ENCODE measurements at regions not wholly inside any gene's neighbourhood (a gene's known extent, or its start where the extent isn't known, plus 50 kb on each side); places are given as distances from the start of the nearest gene placed in this dataset.

DNA sequence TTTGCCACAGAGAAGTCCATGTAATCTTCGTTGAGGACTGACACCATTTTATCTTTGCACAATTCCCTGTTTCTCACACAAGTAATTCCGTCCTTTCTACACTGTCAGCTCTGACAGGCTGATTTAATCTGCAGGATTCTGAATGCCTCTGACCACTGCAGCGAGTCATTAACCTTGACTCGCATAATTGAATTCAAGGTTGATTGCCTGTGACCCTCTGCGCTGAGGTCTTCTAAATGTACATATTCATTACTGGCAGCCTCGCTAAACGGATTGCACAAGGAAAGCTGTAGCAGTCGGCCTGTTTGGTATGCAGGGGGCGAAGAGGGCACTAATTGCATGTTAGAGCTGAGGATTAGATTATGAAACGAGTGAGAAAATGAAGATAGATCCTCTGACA is 147.8 kb downstream of the SHOX2 start:
- no peak for ATAC-seq
- no peak for FAIRE-seq
- intact Hi-C loops (cut with DNase I): no loop called here
- TF ChIP-seq, protein P1, sequence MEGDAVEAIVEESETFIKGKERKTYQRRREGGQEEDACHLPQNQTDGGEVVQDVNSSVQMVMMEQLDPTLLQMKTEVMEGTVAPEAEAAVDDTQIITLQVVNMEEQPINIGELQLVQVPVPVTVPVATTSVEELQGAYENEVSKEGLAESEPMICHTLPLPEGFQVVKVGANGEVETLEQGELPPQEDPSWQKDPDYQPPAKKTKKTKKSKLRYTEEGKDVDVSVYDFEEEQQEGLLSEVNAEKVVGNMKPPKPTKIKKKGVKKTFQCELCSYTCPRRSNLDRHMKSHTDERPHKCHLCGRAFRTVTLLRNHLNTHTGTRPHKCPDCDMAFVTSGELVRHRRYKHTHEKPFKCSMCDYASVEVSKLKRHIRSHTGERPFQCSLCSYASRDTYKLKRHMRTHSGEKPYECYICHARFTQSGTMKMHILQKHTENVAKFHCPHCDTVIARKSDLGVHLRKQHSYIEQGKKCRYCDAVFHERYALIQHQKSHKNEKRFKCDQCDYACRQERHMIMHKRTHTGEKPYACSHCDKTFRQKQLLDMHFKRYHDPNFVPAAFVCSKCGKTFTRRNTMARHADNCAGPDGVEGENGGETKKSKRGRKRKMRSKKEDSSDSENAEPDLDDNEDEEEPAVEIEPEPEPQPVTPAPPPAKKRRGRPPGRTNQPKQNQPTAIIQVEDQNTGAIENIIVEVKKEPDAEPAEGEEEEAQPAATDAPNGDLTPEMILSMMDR (IDR thresholded peaks at IDR 0.05): no peak
- H3K36me3 ChIP-seq: no peaks in the 10 kb centered on the region
- H3K27me3 ChIP-seq: no peaks in the 10 kb centered on the region
- WGBS, 2 donors: 11 to 18% methylated on average over 10 of the region's 10 CpGs
- H3K4me1 ChIP-seq: no peaks in the 10 kb centered on the region
- no peak for DNase-seq
- H3K4me3 ChIP-seq: no peak overlapping the region
- H3K9me3 ChIP-seq: no peaks in the 10 kb centered on the region
- no peak overlapping the region for H3K27ac ChIP-seq

- no peak for DNase-seq
- Histone ChIP-seq H3K9me3 (no peaks in the 10 kb centered on the region), H3K27ac (no peak overlapping the region), H3K4me1 (no peaks in the 10 kb centered on the region), H3K36me3 (no peaks in the 10 kb centered on the region), H3K4me3 (no peak overlapping the region), H3K27me3 (no peaks in the 10 kb centered on the region)
- 74 to 82% methylated on average over 4 of the region's 4 CpGs for WGBS, 2 donors
- TF ChIP-seq, protein P1 (IDR thresholded peaks at IDR 0.05): no peak
- FAIRE-seq: no peak
- intact Hi-C loops (cut with DNase I): no loop called here
- ATAC-seq: no peak
Observed at GRCh38 chr3:157956850-157957249, 149.4 kb downstream of the SHOX2 start.

DNA sequence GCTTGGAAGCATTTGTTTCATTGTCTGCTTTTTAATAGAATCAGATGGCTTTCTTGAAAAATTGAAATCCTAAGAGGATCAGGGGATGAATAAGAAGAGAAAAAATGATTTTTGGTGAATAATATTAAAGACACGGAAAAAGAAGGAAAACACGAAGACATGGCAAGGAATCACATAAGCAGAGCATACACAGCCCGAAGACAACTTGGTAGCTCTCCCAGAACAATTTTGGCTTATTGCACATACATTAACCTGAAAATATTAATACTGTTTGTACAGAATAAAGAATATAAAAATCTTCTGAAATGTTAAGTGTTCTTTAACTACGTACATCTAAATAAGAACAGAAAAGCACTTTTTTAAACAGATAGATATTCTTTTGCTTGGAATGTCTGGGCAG is 150.0 kb downstream of the SHOX2 start:
- TF ChIP-seq, protein P1 (IDR thresholded peaks at IDR 0.05): no peak
- H3K4me3 ChIP-seq: no peak overlapping the region
- ATAC-seq (no peak), DNase-seq (no peak), FAIRE-seq (no peak)
- no peaks in the 10 kb centered on the region for H3K4me1 ChIP-seq
- no peak overlapping the region for H3K27ac ChIP-seq
- H3K9me3 ChIP-seq: no peaks in the 10 kb centered on the region
- intact Hi-C loops (cut with DNase I): no loop called here
- no peaks in the 10 kb centered on the region for H3K36me3 ChIP-seq
- H3K27me3 ChIP-seq: no peaks in the 10 kb centered on the region
- 75 to 85% methylated on average over 4 of the region's 4 CpGs for WGBS, 2 donors

GRCh38 chr3:157953565-157953964 is 152.7 kb downstream of the SHOX2 start:
- DNase-seq (no peak), ATAC-seq (no peak), FAIRE-seq (no peak)
- TF ChIP-seq, protein P1 (IDR thresholded peaks at IDR 0.05): no peak
- Histone ChIP-seq H3K27ac (no peak overlapping the region), H3K9me3 (no peaks in the 10 kb centered on the region), H3K4me3 (no peak overlapping the region), H3K4me1 (no peaks in the 10 kb centered on the region), H3K27me3 (no peaks in the 10 kb centered on the region), H3K36me3 (no peaks in the 10 kb centered on the region)
- intact Hi-C loops (cut with DNase I): no loop called here
- WGBS, 2 donors: 41 to 50% methylated on average over 2 of the region's 2 CpGs

DNA sequence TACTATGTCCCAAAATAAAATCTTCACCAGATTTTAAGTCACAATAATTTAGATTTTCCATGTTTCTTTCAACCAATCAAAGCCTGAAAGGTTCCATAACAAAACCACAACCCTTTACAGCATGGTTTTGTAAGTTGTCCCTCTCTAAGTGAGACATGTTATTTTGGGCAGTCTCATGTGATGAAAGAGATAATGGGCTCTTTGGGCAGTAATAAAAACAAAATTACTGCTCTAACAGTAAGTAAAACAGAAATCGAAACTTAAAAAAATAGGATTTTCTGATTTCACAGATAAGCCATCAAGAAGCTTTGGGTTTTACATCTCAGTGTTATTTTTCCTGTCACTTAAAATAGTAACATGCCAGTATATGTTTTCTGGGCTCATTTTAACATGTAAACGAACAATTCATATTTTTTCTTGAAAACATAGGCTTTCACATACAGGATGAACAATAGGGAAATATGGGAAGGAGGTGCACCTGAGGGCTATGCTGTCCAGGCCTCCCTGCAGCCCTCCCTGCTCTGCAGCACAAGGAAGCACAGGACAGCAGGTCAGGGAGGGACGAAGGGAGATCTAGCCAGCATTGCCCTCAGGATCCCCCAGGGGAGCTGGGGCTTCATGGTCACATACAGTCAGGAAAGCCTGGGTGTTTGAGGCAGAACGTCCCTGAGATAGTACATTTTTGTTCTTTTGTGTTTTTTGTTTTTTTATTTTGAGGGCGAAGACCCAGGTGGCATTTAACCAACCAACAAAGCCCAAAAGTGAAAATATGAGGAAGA is 157.4 kb downstream of the SHOX2 start:
- H3K4me1 ChIP-seq: no peaks in the 10 kb centered on the region
- ATAC-seq: no peak
- no peak overlapping the region for H3K4me3 ChIP-seq
- no peaks in the 10 kb centered on the region for H3K27me3 ChIP-seq
- no peak overlapping the region for H3K27ac ChIP-seq
- DNase-seq: no peak
- TF ChIP-seq, protein P1 (IDR thresholded peaks at IDR 0.05): no peak
- H3K9me3 ChIP-seq: no peaks in the 10 kb centered on the region
- no peak for FAIRE-seq
- H3K36me3 ChIP-seq: no peaks in the 10 kb centered on the region
- intact Hi-C loops (cut with DNase I): no loop called here
- 31 to 37% methylated on average over 5 of the region's 5 CpGs for WGBS, 2 donors

All from pancreas (tissue), 10 donors.